NCI-H460 (cell line): ENCODE measurements at regions not wholly inside any gene's neighbourhood (a gene's known extent, or its start where the extent isn't known, plus 50 kb on each side); places are given as distances from the start of the nearest gene placed in this dataset.
"Not testable (repeated sequence)": the region's sequence is repeated elsewhere in the genome, so short reads cannot be mapped to it uniquely, and the experiment has no call there.

Experiments
- DNase-seq: peaks from one replicate; pipeline ENCODE4 v3.0.0-alpha.2; 2016; ENCODE audit warnings: low read depth; ENCODE audit errors: extremely low read depth

GRCh38 chr16:9014389-9014788, 50.7 kb upstream of the USP7 start:
- DNase-seq: no peak

GRCh38 chr16:9015489-9015888, 51.8 kb upstream of the USP7 start:
- no peak for DNase-seq

- not testable (repeated sequence) for DNase-seq
Measured at GRCh38 chr16:9016005-9016404, 52.3 kb upstream of the USP7 start.

GRCh38 chr16:9016824-9017223, 53.1 kb upstream of the USP7 start:
- DNase-seq: no peak

- no peak for DNase-seq
Measured at GRCh38 chr16:9027070-9027799, 63.5 kb upstream of the USP7 start.

GRCh38 chr16:9028491-9028890, 63.0 kb upstream of the HAPSTR1 start:
- DNase-seq: not testable (repeated sequence)

- no peak for DNase-seq
Measured at GRCh38 chr16:9031107-9031506, 60.3 kb upstream of the HAPSTR1 start.

GRCh38 chr16:9033125-9033830, 58.2 kb upstream of the HAPSTR1 start:
- peak; percentile 55 for DNase-seq

GRCh38 chr16:9034056-9034455, 57.4 kb upstream of the HAPSTR1 start:
- no peak for DNase-seq

- no peak for DNase-seq
Measured at GRCh38 chr16:9035996-9036395, 55.4 kb upstream of the HAPSTR1 start.

GRCh38 chr16:9039210-9039609, 52.2 kb upstream of the HAPSTR1 start:
- no peak for DNase-seq

GRCh38 chr16:9040800-9041412, 50.5 kb upstream of the HAPSTR1 start:
- DNase-seq: no peak
